ENCODE measurements at regions not wholly inside any gene's neighbourhood (a gene's known extent, or its start where the extent isn't known, plus 50 kb on each side); places are given as distances from the start of the nearest gene placed in this dataset.

DNA sequence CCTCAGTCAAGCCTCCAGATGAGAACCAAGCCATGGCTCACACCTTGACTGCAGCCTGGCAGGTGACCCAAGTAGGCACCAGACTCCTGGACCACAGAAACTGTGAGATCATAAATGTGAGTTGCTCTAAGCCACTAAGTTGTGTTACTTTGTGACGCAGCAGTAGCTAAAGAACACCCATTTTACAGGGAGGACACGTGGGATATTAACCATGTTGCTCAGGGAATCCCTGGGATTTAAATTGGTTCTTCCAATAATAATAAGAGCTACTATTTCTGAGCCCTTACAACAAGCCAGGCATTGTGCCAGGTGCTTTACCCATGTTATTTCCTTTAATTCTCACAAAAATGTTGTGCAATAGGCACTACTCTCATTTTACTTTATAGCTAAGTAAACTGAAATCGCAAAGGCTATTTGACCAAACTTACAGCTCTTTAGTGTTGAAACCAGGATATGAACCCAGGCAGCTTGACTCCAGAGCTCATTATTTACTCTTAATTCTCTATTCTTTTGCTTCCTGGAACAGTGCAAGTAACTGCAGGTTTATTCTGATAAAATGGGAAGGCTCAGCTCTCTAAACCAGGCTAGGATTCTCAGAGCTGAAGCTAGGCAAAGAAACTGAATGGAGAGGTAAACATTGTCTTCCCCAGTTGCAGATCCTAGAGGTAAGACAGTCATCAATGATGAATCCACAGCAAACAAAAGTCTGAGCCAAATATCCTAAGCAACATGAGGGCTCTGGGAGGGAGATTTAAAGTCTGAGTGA, 294.4 kb downstream of the KBTBD8 start:
- Histone ChIP-seq H3K36me3 (ENCODE audit: control insufficient read depth, insufficient read depth, low read length) (no peaks in the 10 kb centered on the region), H3K27me3 (replicated peaks; ENCODE audit: control insufficient read depth, insufficient read depth, low read length) (no peaks in the 10 kb centered on the region), H3K4me3 (replicated peaks; ENCODE audit: low read depth, low read length) (no peak overlapping the region)
- no peak for DNase-seq (ENCODE audit: extremely low read depth, insufficient read length)
- TF ChIP-seq, protein P1, sequence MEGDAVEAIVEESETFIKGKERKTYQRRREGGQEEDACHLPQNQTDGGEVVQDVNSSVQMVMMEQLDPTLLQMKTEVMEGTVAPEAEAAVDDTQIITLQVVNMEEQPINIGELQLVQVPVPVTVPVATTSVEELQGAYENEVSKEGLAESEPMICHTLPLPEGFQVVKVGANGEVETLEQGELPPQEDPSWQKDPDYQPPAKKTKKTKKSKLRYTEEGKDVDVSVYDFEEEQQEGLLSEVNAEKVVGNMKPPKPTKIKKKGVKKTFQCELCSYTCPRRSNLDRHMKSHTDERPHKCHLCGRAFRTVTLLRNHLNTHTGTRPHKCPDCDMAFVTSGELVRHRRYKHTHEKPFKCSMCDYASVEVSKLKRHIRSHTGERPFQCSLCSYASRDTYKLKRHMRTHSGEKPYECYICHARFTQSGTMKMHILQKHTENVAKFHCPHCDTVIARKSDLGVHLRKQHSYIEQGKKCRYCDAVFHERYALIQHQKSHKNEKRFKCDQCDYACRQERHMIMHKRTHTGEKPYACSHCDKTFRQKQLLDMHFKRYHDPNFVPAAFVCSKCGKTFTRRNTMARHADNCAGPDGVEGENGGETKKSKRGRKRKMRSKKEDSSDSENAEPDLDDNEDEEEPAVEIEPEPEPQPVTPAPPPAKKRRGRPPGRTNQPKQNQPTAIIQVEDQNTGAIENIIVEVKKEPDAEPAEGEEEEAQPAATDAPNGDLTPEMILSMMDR (IDR thresholded peaks at IDR 0.05; ENCODE audit: insufficient read depth, low read length, poor library complexity, severe bottlenecking) = no peak

GRCh38 chr3:67294341-67294740, 296.2 kb downstream of the KBTBD8 start:
- Histone ChIP-seq H3K36me3 (ENCODE audit: control insufficient read depth, insufficient read depth, low read length) (no peaks in the 10 kb centered on the region), H3K4me3 (replicated peaks; ENCODE audit: low read depth, low read length) (no peak overlapping the region), H3K27me3 (replicated peaks; ENCODE audit: control insufficient read depth, insufficient read depth, low read length) (no peaks in the 10 kb centered on the region)
- no peak for DNase-seq (ENCODE audit: extremely low read depth, insufficient read length)
- TF ChIP-seq, protein P1 (IDR thresholded peaks at IDR 0.05; ENCODE audit: insufficient read depth, low read length, poor library complexity, severe bottlenecking) = no peak

DNA sequence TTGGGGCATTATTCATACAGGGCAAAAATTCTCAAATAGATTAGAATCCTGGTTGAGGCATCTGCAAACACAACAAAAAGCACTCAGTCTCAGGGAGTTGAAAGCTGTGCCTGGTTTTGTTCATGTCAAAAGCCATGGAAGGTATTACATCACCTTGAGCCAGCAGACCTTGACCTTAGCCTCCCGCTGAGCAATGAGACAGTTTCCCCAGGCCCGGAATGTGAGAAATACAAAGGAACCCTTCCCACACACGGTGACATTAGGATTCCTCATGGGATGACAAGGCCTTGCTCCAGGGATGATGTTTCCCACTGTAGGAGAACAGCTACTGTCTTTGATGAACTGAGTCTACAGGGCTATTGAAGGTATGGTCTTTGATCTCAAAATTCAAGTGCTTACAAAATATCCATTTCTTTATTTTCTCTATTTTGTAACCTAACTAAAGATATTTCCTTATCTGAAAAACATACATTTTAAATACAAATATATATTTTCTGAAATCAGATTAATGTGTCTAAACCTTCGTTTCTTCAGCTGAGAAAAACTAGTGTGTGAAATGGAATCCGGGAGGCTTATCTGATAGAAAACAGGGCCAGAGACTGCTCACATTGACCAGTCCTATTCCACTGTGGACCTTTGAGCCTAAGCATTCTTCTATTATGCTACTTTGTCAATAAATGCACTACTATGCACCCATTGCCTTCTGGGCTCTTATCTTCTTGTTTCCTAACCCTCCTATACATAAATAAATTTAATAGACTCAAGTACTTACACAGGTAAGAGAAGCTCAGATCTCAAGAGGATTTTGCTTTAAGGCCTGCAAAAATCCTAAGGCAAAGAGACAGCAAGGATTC, 298.2 kb downstream of the KBTBD8 start:
- Histone ChIP-seq H3K36me3 (ENCODE audit: control insufficient read depth, insufficient read depth, low read length) (no peaks in the 10 kb centered on the region), H3K4me3 (replicated peaks; ENCODE audit: low read depth, low read length) (no peak overlapping the region), H3K27me3 (replicated peaks; ENCODE audit: control insufficient read depth, insufficient read depth, low read length) (no peaks in the 10 kb centered on the region)
- DNase-seq (ENCODE audit: extremely low read depth, insufficient read length) = no peak
- TF ChIP-seq, protein P1 (IDR thresholded peaks at IDR 0.05; ENCODE audit: insufficient read depth, low read length, poor library complexity, severe bottlenecking) = no peak

GRCh38 chr3:67297715-67298475, 299.8 kb downstream of the KBTBD8 start:
- H3K4me3 ChIP-seq (replicated peaks; ENCODE audit: low read depth, low read length) = no peak overlapping the region
- DNase-seq (ENCODE audit: extremely low read depth, insufficient read length) = no peak
- no peaks in the 10 kb centered on the region for H3K27me3 ChIP-seq (replicated peaks; ENCODE audit: control insufficient read depth, insufficient read depth, low read length)
- TF ChIP-seq, protein P1 (IDR thresholded peaks at IDR 0.05; ENCODE audit: insufficient read depth, low read length, poor library complexity, severe bottlenecking) = no peak
- no peaks in the 10 kb centered on the region for H3K36me3 ChIP-seq (ENCODE audit: control insufficient read depth, insufficient read depth, low read length)

GRCh38 chr3:67301556-67301955, 303.4 kb downstream of the KBTBD8 start:
- DNase-seq (ENCODE audit: extremely low read depth, insufficient read length) = no peak
- no peak overlapping the region for H3K4me3 ChIP-seq (replicated peaks; ENCODE audit: low read depth, low read length)
- H3K27me3 ChIP-seq (replicated peaks; ENCODE audit: control insufficient read depth, insufficient read depth, low read length) = no peaks in the 10 kb centered on the region
- no peaks in the 10 kb centered on the region for H3K36me3 ChIP-seq (ENCODE audit: control insufficient read depth, insufficient read depth, low read length)
- TF ChIP-seq, protein P1 (IDR thresholded peaks at IDR 0.05; ENCODE audit: insufficient read depth, low read length, poor library complexity, severe bottlenecking) = no peak

All from GM06990 (cell line).